ENCODE measurements at regions not wholly inside any gene's neighbourhood (a gene's known extent, or its start where the extent isn't known, plus 50 kb on each side); places are given as distances from the start of the nearest gene placed in this dataset.
A peak's percentile ranks its signal among the peaks of the same experiment; 100 is the strongest.

DNA sequence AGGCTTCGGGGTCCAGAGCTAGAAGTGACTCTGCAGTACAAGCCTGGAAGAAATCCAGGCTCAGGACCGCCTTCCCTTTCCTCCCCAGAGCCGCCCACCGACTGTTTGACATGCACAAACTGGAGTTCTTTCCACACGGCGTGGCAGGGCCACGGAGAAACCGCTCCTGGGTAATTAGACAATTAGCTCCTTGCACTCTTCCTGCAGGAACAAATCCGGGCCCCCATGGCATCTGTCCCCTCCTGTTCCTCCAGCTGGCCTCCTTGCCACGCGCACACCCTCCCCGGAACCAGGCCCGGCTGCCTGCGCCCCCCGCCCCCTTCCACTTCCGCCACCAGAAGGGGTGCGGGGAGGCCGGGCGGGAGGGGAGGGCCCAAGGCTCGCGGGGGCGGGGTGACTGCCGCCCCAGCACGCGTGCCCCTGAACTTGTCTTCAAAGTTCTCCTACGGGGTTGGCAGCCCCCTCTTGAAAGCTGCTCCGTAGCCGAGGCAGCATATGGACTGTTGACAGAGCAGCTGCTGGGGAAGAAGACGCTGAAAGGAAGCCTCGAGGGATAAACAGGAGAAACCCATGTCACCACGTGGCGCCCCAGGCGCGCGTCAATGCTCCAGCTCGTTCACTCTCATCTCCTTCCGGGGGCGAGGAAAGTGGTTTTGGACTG lies 74.3 kb downstream of the SEC61B start:
- H3K4me3 ChIP-seq (ENCODE audit: control insufficient read depth, low read depth, low read length), result no peak overlapping the region
- peak; percentile 22 for DNase-seq (ENCODE audit: low read depth)
- TF ChIP-seq CTCF (conservative IDR thresholded peaks at IDR 0.05; ENCODE audit: control insufficient read depth, insufficient read depth, low read depth, low read length), result no peak

DNA sequence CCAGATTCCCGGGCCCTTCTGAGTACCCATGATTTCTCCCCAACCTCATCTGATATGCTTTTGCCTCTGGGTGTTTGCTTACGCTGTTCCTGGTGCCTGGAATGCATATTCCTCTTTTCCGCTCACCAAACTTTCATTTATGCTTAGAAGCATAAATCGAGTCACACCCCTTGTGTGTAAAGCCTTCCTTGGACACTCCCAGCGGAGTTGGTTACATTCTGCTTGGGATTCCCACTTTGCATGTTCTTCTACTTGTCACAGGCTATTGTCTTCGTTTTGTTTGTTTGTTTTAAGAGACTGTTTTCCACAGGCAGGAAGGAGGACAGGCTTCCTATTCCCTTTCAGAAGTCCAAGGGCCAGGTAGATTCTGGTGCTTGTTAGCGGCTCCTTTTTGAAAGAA lies 76.5 kb downstream of the SEC61B start:
- no peak for DNase-seq (ENCODE audit: low read depth)
- no peak overlapping the region for H3K4me3 ChIP-seq (ENCODE audit: control insufficient read depth, low read depth, low read length)
- no peak for TF ChIP-seq CTCF (conservative IDR thresholded peaks at IDR 0.05; ENCODE audit: control insufficient read depth, insufficient read depth, low read depth, low read length)

GRCh38 chr9:99299211-99300102 lies 77.4 kb downstream of the SEC61B start:
- DNase-seq (ENCODE audit: low read depth), result peak; percentile 77
- peak; percentile 27 for TF ChIP-seq CTCF (conservative IDR thresholded peaks at IDR 0.05; ENCODE audit: control insufficient read depth, insufficient read depth, low read depth, low read length)
- no peak overlapping the region for H3K4me3 ChIP-seq (ENCODE audit: control insufficient read depth, low read depth, low read length)

GRCh38 chr9:99300103-99300439 lies 78.0 kb downstream of the SEC61B start:
- no peak overlapping the region for H3K4me3 ChIP-seq (ENCODE audit: control insufficient read depth, low read depth, low read length)
- TF ChIP-seq CTCF (conservative IDR thresholded peaks at IDR 0.05; ENCODE audit: control insufficient read depth, insufficient read depth, low read depth, low read length), result no peak
- no peak for DNase-seq (ENCODE audit: low read depth)

- DNase-seq (ENCODE audit: low read depth), result no peak
- no peak overlapping the region for H3K4me3 ChIP-seq (ENCODE audit: control insufficient read depth, low read depth, low read length)
- no peak for TF ChIP-seq CTCF (conservative IDR thresholded peaks at IDR 0.05; ENCODE audit: control insufficient read depth, insufficient read depth, low read depth, low read length)
Measured at GRCh38 chr9:99300603-99301002, 78.5 kb downstream of the SEC61B start.

- TF ChIP-seq CTCF (conservative IDR thresholded peaks at IDR 0.05; ENCODE audit: control insufficient read depth, insufficient read depth, low read depth, low read length), result no peak
Measured at GRCh38 chr9:99303177-99303576, 81.1 kb downstream of the SEC61B start.

More at GRCh38 chr9:99303177-99303576, 81.1 kb downstream of the SEC61B start:
- H3K4me3 ChIP-seq (ENCODE audit: control insufficient read depth, low read depth, low read length), result no peak overlapping the region
- no peak for DNase-seq (ENCODE audit: low read depth)
